Choroid plexus epithelial cell (primary cell): ENCODE measurements at regions not wholly inside any gene's neighbourhood (a gene's known extent, or its start where the extent isn't known, plus 50 kb on each side); places are given as distances from the start of the nearest gene placed in this dataset.

Source experiments
- DNase-seq: peaks from one replicate; pipeline ENCODE4 v3.0.0-alpha.2; 2010; ENCODE audit warnings: low read depth
- H3K4me3 ChIP-seq: 2 replicates; pipeline ENCODE4 v1.5.1; 2011; ENCODE audit warnings: low read depth, mild to moderate bottlenecking, control low read depth, low read length, moderate library complexity
- TF ChIP-seq, protein P1 (sequence below): conservative IDR thresholded peaks from 2 replicates; pipeline ENCODE4 v1.5.1; 2011; ENCODE audit warnings: low read depth, mild to moderate bottlenecking, control low read depth, inconsistent platforms, low read length, moderate library complexity

DNA sequence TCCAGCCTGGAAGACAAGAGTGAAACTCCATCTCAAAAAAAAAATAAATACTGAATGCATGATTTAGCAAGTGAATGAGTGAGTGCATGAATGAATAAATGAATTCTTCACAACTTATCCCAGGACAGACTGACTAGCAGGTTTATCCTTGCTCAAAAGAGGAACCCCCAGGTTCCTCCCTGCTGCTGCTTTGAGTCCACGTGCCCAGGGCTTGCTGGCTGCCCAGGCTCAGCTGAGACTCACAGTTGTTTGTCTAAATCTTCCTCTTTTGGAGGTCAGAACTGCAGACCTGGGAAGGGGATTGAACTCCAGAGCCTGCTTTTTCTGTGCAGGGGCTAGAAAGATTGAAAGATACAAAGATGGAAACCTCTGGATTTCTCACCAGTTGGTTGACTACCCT, 117.4 kb upstream of the TMEM45B start:
- TF ChIP-seq, protein P1, sequence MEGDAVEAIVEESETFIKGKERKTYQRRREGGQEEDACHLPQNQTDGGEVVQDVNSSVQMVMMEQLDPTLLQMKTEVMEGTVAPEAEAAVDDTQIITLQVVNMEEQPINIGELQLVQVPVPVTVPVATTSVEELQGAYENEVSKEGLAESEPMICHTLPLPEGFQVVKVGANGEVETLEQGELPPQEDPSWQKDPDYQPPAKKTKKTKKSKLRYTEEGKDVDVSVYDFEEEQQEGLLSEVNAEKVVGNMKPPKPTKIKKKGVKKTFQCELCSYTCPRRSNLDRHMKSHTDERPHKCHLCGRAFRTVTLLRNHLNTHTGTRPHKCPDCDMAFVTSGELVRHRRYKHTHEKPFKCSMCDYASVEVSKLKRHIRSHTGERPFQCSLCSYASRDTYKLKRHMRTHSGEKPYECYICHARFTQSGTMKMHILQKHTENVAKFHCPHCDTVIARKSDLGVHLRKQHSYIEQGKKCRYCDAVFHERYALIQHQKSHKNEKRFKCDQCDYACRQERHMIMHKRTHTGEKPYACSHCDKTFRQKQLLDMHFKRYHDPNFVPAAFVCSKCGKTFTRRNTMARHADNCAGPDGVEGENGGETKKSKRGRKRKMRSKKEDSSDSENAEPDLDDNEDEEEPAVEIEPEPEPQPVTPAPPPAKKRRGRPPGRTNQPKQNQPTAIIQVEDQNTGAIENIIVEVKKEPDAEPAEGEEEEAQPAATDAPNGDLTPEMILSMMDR: no peak

DNA sequence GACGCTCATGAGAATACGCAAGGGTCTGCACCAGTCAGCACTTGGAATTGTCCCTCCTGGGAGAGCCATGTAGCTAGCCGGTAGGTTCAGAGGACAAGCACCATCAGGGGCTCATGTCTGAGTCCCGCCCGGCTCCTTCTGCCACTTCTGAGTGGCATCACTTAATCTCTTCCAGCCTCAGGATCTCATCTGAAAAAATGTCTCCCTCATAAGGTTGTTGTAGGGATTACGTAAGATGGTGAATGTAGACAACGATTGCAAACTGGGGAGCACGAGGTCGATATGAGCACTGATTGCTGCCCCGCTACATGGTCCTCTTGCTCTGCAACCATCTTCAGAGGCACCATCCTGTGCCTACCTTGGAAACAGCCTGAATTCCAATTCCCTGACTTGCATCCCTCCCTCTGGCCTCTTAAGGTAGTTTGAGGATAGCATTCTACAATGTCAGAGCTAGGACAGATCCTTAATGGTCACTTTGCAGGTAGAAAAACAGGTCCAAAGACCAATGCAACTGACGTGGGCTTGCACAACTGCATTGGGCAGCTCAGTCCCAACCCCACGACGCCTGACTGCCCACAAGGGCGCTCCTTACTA, 115.8 kb upstream of the TMEM45B start:
- TF ChIP-seq, protein P1: peak; percentile 24
- H3K4me3 ChIP-seq: no peak overlapping the region
- DNase-seq: peak; percentile 4

More for the DNA sequence above, 117.4 kb upstream of the TMEM45B start:
- H3K4me3 ChIP-seq: no peak overlapping the region
- DNase-seq: no peak

DNA sequence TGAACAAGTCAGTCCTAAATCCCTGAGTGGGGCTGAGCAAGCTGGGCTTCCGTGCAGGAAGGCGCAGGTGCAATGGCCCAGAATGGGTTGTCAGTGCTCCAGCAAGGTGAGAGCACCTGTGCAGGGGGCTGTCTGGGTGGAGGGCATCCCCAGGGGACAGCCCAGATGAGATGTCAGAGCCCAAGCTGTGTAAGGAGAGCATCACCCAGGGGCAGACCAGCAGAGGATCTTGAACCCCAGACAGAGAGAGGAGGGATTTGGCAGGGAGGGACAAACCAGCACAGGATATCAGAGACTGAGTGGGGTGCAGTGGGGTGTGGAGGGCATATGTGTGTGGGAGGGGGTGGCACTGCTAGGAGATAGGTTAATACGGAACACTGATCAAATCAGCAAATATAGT, 114.9 kb upstream of the TMEM45B start:
- TF ChIP-seq, protein P1: no peak
- H3K4me3 ChIP-seq: no peak overlapping the region
- no peak for DNase-seq

DNA sequence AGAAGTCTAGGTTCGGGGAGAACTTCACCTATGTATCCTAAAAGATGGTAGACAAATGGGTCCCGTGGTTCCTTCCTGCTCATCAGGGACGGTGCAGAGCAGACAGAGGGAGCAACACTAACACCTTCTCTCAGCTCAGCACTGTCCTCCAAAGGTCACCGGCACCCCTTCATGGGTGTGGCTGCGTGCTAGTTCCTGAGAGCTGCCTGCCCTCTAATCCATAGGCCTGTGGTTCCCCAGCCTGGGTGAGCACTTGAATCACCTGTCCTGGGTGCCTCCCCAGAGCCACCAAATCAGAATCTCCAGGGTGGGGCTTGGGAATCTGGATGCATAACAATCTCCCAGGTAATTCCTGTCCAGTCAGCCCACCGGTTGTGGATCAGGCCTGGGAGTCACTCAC, 113.9 kb upstream of the TMEM45B start:
- DNase-seq: no peak
- no peak overlapping the region for H3K4me3 ChIP-seq
- TF ChIP-seq, protein P1: no peak

DNA sequence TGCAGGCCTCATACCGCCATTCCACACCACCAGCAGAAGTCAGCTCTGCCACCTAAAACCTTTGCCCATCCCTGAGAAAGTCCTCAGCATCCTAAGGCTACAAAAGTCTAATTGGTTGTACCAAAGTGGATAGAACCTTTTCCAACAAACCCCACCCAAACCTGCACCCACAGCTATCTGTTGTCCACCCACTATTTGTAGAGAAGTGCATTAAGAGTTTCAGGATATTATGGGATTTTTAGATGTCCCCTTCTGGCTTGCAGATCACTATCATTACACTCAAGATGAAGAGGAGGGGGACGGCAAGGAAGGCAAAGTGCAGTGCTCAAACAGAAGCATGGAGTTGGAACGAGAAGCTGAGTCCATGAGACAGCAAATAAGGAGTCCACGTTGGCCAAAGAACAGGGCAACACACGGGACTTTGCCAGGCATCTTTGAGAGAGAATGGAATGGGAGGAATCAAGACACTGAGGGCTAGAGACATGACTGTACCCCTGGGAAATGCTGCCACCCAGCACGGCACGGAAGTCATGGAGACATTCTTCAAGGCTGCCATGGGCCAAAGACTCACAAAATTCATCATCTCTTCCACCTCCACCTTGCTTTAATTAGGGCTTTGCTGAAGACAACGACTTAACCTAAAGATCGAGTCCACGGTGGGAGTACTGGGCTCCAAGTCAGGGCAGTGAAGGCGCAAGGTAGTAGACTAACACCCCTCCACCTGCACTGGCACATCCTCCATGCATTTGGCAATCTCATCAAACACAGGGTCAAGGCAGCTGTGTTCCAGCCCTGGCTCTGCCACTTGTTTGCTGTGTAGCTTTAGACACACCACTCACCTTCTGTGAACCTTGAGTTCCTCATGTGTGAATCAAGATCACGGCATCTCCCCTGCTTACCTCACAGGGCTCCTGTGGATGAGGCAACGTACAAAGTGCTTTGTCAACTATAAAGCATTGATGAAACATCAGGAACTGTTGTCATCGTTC, 112.9 kb upstream of the TMEM45B start:
- TF ChIP-seq, protein P1: no peak
- DNase-seq: no peak
- no peak overlapping the region for H3K4me3 ChIP-seq

DNA sequence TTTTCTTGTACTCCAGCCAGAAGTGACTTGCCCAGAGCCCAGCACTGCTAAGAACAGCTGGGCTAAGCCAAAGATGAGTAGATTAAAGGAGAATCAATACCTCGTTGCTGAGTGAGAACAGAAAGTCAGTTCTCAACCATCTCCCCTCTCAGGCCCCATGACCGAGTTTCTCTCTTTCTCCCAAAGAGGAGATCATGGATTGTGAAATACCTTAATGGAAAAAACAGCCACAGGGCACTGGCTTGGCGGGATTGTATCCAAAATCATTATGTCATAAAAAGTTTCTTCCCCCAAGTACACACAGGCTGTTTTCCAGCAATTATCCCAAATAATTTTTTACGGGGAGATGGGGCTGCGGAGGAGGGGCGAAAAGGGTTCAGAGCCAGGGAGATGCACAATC, 111.8 kb upstream of the TMEM45B start:
- TF ChIP-seq, protein P1: no peak
- DNase-seq: no peak
- H3K4me3 ChIP-seq: no peak overlapping the region

DNA sequence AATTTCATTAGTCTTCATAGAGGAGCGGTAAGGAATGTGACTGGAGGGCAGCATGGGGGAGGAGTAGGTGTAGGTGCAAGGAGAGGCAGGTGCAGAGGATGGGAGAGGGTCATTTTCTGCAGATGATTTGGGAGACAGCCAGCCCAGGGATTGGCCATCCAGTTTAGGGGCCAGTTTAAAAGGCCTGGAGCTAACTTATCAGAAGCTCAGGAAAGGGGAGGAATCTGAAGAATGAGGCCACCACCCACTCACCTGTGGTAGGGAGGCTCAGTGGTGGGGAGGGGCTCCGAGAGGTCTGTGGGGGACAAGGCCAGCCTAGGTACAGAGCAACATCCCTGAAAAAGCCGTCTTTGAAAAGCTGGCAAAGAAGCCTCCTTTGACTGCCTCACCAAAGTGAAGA, 110.8 kb upstream of the TMEM45B start:
- DNase-seq: no peak
- no peak overlapping the region for H3K4me3 ChIP-seq
- TF ChIP-seq, protein P1: no peak
